Thyroid gland (tissue), 4 donors: ENCODE measurements at regions not wholly inside any gene's neighbourhood (a gene's known extent, or its start where the extent isn't known, plus 50 kb on each side); places are given as distances from the start of the nearest gene placed in this dataset.

ENCODE experiments used
- CTCF ChIP-seq, 6 experiments: fragments of 200-600 bp in 3 of 6; fragments of 450-650 bp in 3 of 6; sonication (generic) in 3 of 6; IDR thresholded peaks; one replicate each; pipeline ENCODE4 v1.5.1; 2016 to 2019; ENCODE audit warnings: antibody characterized with exemption in 6 of 6, mild to moderate bottlenecking in 2 of 6, inconsistent platforms in 1 of 6, moderate library complexity in 1 of 6
- POLR2A ChIP-seq, 2 donors: fragments of 450-650 bp; IDR thresholded peaks; one replicate each; pipeline ENCODE4 v1.6.1; 2017; ENCODE audit warnings: antibody characterized with exemption in 2 of 2, mild to moderate bottlenecking in 2 of 2, moderate library complexity in 1 of 2

- TF ChIP-seq CTCF (IDR thresholded peaks at IDR 0.05) (no peak), POLR2A (IDR thresholded peaks at IDR 0.05) (no peak)
Observed at GRCh38 chrX:145694048-145694447, 123.6 kb upstream of the SLITRK2 start.
